Tibial nerve (tissue), 4 donors: ENCODE measurements at regions not wholly inside any gene's neighbourhood (a gene's known extent, or its start where the extent isn't known, plus 50 kb on each side); places are given as distances from the start of the nearest gene placed in this dataset.

Source experiments
- DNase-seq, 2 donors: peaks; one replicate each; pipeline ENCODE4 v3.0.0-alpha.2; 2019; ENCODE audit warnings: low spot score in 2 of 2
- H3K27ac ChIP-seq, 4 donors: fragments of 200-600 bp; sonication (generic) in 3 of 4; one replicate each; pipeline ENCODE4 v1.5.1; 2017 to 2019; ENCODE audit warnings: mild to moderate bottlenecking in 1 of 4
- H3K27me3 ChIP-seq, 2 donors: fragments of 200-600 bp; sonication (generic) in 1 of 2; one replicate each; pipeline versions ENCODE4 v1.5.1 to v1.6.0; 2017 to 2019
- H3K36me3 ChIP-seq, 3 donors: fragments of 200-600 bp; sonication (generic); one replicate each; pipeline ENCODE4 v1.5.1; 2018 to 2019
- H3K4me1 ChIP-seq, 4 donors: fragments of 200-600 bp; sonication (generic) in 3 of 4; one replicate each; pipeline ENCODE4 v1.5.1; 2017 to 2019
- H3K4me3 ChIP-seq, 4 donors: fragments of 200-600 bp; sonication (generic) in 3 of 4; one replicate each; pipeline ENCODE4 v1.5.1; 2017 to 2019; ENCODE audit warnings: mild to moderate bottlenecking in 1 of 4, moderate library complexity in 1 of 4
- H3K9me3 ChIP-seq, 4 donors: fragments of 200-600 bp; sonication (generic) in 3 of 4; one replicate each; pipeline ENCODE4 v1.5.1; 2017 to 2019
- EP300 ChIP-seq, 2 donors: sonication (generic); formaldehyde crosslinking; IDR thresholded peaks; one replicate each; pipeline ENCODE4 v1.6.1; 2017; ENCODE audit warnings: antibody characterized with exemption in 2 of 2, mild to moderate bottlenecking in 1 of 2
- POLR2A ChIP-seq, 2 donors: fragments of 450-650 bp; IDR thresholded peaks; one replicate each; pipeline ENCODE4 v1.6.1; 2017; ENCODE audit warnings: antibody characterized with exemption in 2 of 2, mild to moderate bottlenecking in 2 of 2, moderate library complexity in 2 of 2
- WGBS, 2 donors: methylation state at CpG; one replicate each; pipeline ENCODE4 v1.1.5; 2018; 5-methylcytosine and 5-hydroxymethylcytosine counted together
- TF ChIP-seq, protein P1 (sequence below), 5 experiments: fragments of 200-600 bp in 3 of 5; fragments of 450-650 bp in 2 of 5; sonication (generic) in 3 of 5; IDR thresholded peaks; one replicate each; pipeline ENCODE4 v1.5.1; 2016 to 2019; ENCODE audit warnings: antibody characterized with exemption in 5 of 5, mild to moderate bottlenecking in 3 of 5, moderate library complexity in 2 of 5

- Histone ChIP-seq H3K27ac (no peak overlapping the region), H3K4me1 (no peaks in the 10 kb centered on the region), H3K27me3 (no peaks in the 10 kb centered on the region), H3K36me3 (no peaks in the 10 kb centered on the region), H3K4me3 (no peak overlapping the region), H3K9me3 (no peaks in the 10 kb centered on the region)
- TF ChIP-seq EP300 (IDR thresholded peaks at IDR 0.05) = no peak
- TF ChIP-seq, protein P1, sequence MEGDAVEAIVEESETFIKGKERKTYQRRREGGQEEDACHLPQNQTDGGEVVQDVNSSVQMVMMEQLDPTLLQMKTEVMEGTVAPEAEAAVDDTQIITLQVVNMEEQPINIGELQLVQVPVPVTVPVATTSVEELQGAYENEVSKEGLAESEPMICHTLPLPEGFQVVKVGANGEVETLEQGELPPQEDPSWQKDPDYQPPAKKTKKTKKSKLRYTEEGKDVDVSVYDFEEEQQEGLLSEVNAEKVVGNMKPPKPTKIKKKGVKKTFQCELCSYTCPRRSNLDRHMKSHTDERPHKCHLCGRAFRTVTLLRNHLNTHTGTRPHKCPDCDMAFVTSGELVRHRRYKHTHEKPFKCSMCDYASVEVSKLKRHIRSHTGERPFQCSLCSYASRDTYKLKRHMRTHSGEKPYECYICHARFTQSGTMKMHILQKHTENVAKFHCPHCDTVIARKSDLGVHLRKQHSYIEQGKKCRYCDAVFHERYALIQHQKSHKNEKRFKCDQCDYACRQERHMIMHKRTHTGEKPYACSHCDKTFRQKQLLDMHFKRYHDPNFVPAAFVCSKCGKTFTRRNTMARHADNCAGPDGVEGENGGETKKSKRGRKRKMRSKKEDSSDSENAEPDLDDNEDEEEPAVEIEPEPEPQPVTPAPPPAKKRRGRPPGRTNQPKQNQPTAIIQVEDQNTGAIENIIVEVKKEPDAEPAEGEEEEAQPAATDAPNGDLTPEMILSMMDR (IDR thresholded peaks at IDR 0.05) = no peak
- no peak for TF ChIP-seq POLR2A (IDR thresholded peaks at IDR 0.05)
- DNase-seq = no peak
- 68 to 81% methylated on average over 2 of the region's 2 CpGs for WGBS, 2 donors
Observed at GRCh38 chr16:72264771-72265170, 92.8 kb upstream of the PMFBP1 start.

GRCh38 chr16:72262711-72263110 is 90.8 kb upstream of the PMFBP1 start:
- no peak for TF ChIP-seq POLR2A (IDR thresholded peaks at IDR 0.05)
- TF ChIP-seq, protein P1 (IDR thresholded peaks at IDR 0.05) = no peak
- TF ChIP-seq EP300 (IDR thresholded peaks at IDR 0.05) = no peak
- H3K4me1 ChIP-seq = no peaks in the 10 kb centered on the region
- no peak overlapping the region for H3K27ac ChIP-seq
- no peaks in the 10 kb centered on the region for H3K36me3 ChIP-seq
- no peaks in the 10 kb centered on the region for H3K27me3 ChIP-seq
- 21 to 44% methylated on average over 1 of the region's 1 CpG for WGBS, 2 donors
- H3K9me3 ChIP-seq = no peaks in the 10 kb centered on the region
- no peak for DNase-seq
- no peak overlapping the region for H3K4me3 ChIP-seq

- Histone ChIP-seq H3K27ac (no peak overlapping the region), H3K4me1 (no peaks in the 10 kb centered on the region), H3K4me3 (no peak overlapping the region), H3K9me3 (no peaks in the 10 kb centered on the region), H3K27me3 (no peaks in the 10 kb centered on the region), H3K36me3 (no peaks in the 10 kb centered on the region)
- no peak for DNase-seq
- 97 to 98% methylated on average over 1 of the region's 1 CpG for WGBS, 2 donors
- TF ChIP-seq, protein P1 (IDR thresholded peaks at IDR 0.05) = no peak
- no peak for TF ChIP-seq POLR2A (IDR thresholded peaks at IDR 0.05)
- TF ChIP-seq EP300 (IDR thresholded peaks at IDR 0.05) = no peak
Observed at GRCh38 chr16:72261127-72261526, 89.2 kb upstream of the PMFBP1 start.

- no peak for DNase-seq
- Histone ChIP-seq H3K4me1 (no peaks in the 10 kb centered on the region), H3K27me3 (no peaks in the 10 kb centered on the region), H3K27ac (peak overlapping the region in 1 of 4 donors; percentile 20), H3K9me3 (no peaks in the 10 kb centered on the region), H3K4me3 (no peak overlapping the region), H3K36me3 (no peaks in the 10 kb centered on the region)
- WGBS, 2 donors = 69 to 72% methylated on average over 2 of the region's 2 CpGs
- TF ChIP-seq POLR2A (IDR thresholded peaks at IDR 0.05) = no peak
- TF ChIP-seq, protein P1 (IDR thresholded peaks at IDR 0.05) = no peak
- no peak for TF ChIP-seq EP300 (IDR thresholded peaks at IDR 0.05)
Observed at GRCh38 chr16:72256398-72257066, 84.6 kb upstream of the PMFBP1 start.

- WGBS, 2 donors = 91 to 97% methylated on average over 1 of the region's 1 CpG
- no peak for TF ChIP-seq POLR2A (IDR thresholded peaks at IDR 0.05)
- no peak for TF ChIP-seq EP300 (IDR thresholded peaks at IDR 0.05)
- TF ChIP-seq, protein P1 (IDR thresholded peaks at IDR 0.05) = no peak
- no peaks in the 10 kb centered on the region for H3K27me3 ChIP-seq
Observed at GRCh38 chr16:72255786-72256185, 83.8 kb upstream of the PMFBP1 start.

More at GRCh38 chr16:72255786-72256185, 83.8 kb upstream of the PMFBP1 start:
- Histone ChIP-seq H3K36me3 (no peaks in the 10 kb centered on the region), H3K27ac (peak overlapping the region in 1 of 4 donors; percentile 20), H3K4me1 (no peaks in the 10 kb centered on the region), H3K4me3 (no peak overlapping the region), H3K9me3 (no peaks in the 10 kb centered on the region)
- no peak for DNase-seq
